HG02678 (cell line): ENCODE measurements at regions not wholly inside any gene's neighbourhood (a gene's known extent, or its start where the extent isn't known, plus 50 kb on each side); places are given as distances from the start of the nearest gene placed in this dataset.

Experiments
- ATAC-seq: cut with Tn5 transposase; IDR thresholded peaks from one replicate; pipeline ENCODE4 v1.9.1; 2021; ENCODE audit warnings: mild to moderate bottlenecking, moderate library complexity; ENCODE audit not compliant: unreplicated experiment

GRCh38 chr9:8096091-8096490, 296.5 kb upstream of the DMAC1 start:
- ATAC-seq, result no peak

- ATAC-seq, result no peak
These were observed 296.1 kb upstream of the DMAC1 start for GRCh38 chr9:8095672-8096086.

- ATAC-seq, result no peak
These were observed 288.9 kb upstream of the DMAC1 start for GRCh38 chr9:8088477-8088876.

GRCh38 chr9:8085986-8086385, 286.4 kb upstream of the DMAC1 start:
- no peak for ATAC-seq

- ATAC-seq, result no peak
These were observed 279.1 kb upstream of the DMAC1 start for GRCh38 chr9:8078641-8079140.

- ATAC-seq, result no peak
These were observed 275.2 kb upstream of the DMAC1 start for GRCh38 chr9:8074713-8075286.

GRCh38 chr9:8071445-8071798, 271.8 kb upstream of the DMAC1 start:
- no peak for ATAC-seq

- no peak for ATAC-seq
These were observed 271.3 kb upstream of the DMAC1 start for GRCh38 chr9:8070779-8071444.

GRCh38 chr9:8062459-8062858, 262.9 kb upstream of the DMAC1 start:
- no peak for ATAC-seq

GRCh38 chr9:8053501-8053900, 253.9 kb upstream of the DMAC1 start:
- no peak for ATAC-seq

GRCh38 chr9:8052991-8053390, 253.4 kb upstream of the DMAC1 start:
- ATAC-seq, result no peak

- no peak for ATAC-seq
These were observed 238.2 kb upstream of the DMAC1 start for GRCh38 chr9:8037745-8038144.

GRCh38 chr9:8036914-8037524, 237.4 kb upstream of the DMAC1 start:
- ATAC-seq, result no peak

- ATAC-seq, result no peak
These were observed 234.2 kb upstream of the DMAC1 start for GRCh38 chr9:8033794-8034193.

- no peak for ATAC-seq
These were observed 230.5 kb upstream of the DMAC1 start for GRCh38 chr9:8030095-8030494.

GRCh38 chr9:8027351-8027750, 227.8 kb upstream of the DMAC1 start:
- ATAC-seq, result no peak

GRCh38 chr9:8025551-8025950, 226.0 kb upstream of the DMAC1 start:
- ATAC-seq, result no peak

GRCh38 chr9:8020186-8020585, 220.6 kb upstream of the DMAC1 start:
- no peak for ATAC-seq

GRCh38 chr9:8019636-8020035, 220.1 kb upstream of the DMAC1 start:
- no peak for ATAC-seq

- ATAC-seq, result no peak
These were observed 215.6 kb upstream of the DMAC1 start for GRCh38 chr9:8014997-8015682.

GRCh38 chr9:8012986-8013385, 213.4 kb upstream of the DMAC1 start:
- no peak for ATAC-seq

GRCh38 chr9:8011974-8012373, 212.4 kb upstream of the DMAC1 start:
- no peak for ATAC-seq
